IPS-NIHi7 (cell line): ENCODE measurements at regions not wholly inside any gene's neighbourhood (a gene's known extent, or its start where the extent isn't known, plus 50 kb on each side); places are given as distances from the start of the nearest gene placed in this dataset.
"Not testable (repeated sequence)": the region's sequence is repeated elsewhere in the genome, so short reads cannot be mapped to it uniquely, and the experiment has no call there.

ENCODE experiments used
- DNase-seq: peaks from one replicate; pipeline ENCODE4 v3.0.0; 2012; ENCODE audit warnings: mixed read lengths; ENCODE audit errors: extremely low spot score

DNA sequence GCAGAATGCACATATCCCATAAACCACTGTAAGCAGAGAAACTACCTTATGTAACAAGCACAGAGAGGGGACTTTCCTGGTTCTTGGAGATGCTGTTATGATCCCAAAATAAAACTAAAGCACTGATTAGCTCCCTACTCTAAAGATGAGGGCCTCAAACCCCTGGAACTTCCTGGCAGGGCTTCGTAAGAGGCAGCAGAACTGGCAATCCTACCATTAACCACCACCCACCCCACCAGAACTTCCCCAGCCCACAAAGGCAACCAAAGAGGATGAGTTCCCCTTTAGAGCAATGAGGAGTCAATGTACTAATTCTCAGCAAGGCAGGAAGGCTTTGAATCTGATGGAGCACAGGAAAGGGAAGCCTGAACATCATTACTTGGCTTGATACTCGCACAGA, 436.5 kb upstream of the FRG1 start:
- no peak for DNase-seq

DNA sequence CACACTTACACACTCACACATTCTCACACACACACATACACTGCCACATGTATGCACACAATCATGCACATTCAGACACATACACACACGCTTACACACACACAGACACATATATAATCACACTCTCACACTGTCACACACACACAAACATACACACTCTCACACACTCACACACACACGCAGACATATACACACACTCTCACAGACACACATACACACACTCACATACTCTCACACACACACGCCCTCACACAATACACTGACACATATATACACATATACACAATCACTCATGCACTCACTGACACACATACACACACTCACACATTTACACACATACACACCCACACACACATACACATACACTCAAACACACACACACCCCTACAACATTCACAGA, 435.3 kb upstream of the FRG1 start:
- DNase-seq: no peak

DNA sequence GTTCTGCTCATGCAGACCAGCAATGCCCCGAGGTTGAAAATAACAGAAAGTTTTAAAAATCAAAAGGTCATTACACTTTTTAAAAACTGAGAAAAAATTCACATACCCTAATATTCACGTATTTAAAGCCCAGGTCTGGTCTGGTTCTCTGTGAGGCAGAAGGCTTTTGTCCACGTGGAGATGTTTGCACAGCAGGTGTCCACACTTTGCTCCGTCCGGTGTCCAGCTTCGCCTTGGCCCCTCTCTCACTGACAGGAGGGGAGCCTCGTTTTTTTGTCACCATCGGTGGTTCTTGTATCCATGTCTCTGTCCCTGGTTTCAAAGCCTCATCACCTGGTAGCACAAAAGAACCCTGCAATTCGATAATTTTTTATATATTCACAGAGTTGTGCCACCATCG, 434.6 kb upstream of the FRG1 start:
- no peak for DNase-seq

DNA sequence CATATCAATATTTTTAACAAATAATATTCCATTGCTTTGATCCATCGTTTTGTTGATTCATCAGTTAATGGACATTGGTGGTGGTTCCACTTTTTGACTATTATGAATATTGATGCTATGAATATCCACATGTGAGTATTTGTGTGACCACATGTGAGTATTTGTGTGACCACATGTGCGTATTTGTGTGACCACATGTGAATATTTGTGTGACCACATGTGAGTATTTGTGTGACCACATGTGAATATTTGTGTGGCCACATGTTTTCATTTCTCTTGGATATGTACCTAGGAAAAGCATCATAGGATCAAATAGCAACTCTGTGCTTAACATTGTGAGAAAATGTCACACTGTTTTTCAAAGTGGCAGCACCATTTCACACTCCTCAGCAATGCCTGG, 433.6 kb upstream of the FRG1 start:
- no peak for DNase-seq

DNA sequence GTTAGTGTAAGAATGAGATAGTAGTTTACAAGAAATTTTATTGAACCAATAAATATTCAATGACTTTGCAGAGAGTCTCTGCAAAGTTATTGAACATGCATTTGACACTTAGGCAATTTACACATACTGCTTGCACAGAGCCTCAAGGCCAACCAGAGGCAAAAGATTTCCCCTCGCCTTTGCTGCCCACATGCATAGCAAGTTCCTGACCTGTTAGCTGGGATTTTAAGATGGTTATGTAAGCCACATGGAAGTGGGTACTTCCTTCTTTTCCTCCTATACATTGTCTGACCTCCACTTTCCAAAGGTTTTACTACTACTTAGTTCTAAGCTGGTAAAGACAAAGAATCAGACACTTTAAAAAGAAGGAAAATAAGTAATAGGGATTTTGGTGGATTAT, 430.1 kb upstream of the FRG1 start:
- no peak for DNase-seq

DNA sequence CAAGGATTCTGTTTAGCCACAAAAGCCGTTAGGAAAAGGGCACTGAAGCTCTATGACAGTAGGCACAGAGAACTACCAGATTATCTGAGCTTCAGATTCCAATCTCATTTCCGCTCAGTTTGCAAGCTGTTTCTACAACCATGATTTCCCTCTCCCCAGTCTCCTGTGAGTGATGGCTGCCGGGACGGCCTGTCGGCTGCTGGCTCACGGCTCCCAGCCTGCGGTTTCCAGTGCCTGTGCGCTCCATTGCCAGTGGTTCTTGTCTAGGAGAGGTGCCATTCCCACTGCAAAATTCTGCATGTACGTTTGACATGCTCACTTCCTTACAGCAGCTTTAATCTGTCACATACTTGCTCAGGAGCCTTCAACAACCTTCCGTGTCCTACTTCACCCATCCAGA, 429.1 kb upstream of the FRG1 start:
- no peak for DNase-seq

GRCh38 chr4:189513421-189513820, 427.3 kb upstream of the FRG1 start:
- DNase-seq: no peak

GRCh38 chr4:189514209-189514608, 426.5 kb upstream of the FRG1 start:
- no peak for DNase-seq

- DNase-seq: no peak
Measured at GRCh38 chr4:189516902-189517301, 423.8 kb upstream of the FRG1 start.

DNA sequence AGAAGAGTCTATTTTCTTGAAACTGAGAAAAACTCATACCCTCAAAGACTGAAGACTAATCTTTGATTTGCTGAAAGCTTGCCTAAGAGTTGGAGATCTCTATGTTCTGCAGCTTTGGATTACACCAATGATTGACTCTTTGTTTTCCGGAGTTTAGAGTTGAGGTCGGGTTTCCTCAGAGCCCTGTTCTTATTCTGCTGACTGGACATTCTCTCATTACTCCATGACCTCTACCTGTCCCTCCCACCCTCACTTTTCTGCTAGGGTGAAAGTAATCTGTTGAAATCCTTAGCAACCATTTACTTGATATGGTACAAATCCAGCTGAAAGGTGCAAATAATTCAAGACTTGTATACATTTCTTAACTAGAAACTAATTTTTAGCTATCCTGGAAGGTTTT, 421.5 kb upstream of the FRG1 start:
- no peak for DNase-seq

DNA sequence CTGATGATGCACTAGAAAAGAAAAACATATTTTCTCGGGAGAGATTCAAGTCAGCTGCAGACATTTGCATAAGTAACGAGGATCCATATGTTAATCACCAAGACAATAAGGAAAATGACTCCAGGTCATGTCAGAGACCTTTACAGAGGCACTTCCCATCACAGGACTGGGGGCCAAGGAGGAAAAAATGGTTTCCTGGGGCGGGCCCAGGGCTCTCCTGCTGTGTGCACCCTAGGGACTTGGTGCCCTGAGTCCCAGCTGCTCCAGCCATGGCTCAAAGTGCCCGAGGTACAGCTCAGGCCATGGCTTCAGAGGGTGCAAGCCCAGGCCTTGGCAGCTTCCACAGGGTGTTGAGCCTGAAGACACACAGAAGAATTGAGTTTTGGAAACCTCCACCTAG, 415.4 kb upstream of the FRG1 start:
- DNase-seq: no peak

DNA sequence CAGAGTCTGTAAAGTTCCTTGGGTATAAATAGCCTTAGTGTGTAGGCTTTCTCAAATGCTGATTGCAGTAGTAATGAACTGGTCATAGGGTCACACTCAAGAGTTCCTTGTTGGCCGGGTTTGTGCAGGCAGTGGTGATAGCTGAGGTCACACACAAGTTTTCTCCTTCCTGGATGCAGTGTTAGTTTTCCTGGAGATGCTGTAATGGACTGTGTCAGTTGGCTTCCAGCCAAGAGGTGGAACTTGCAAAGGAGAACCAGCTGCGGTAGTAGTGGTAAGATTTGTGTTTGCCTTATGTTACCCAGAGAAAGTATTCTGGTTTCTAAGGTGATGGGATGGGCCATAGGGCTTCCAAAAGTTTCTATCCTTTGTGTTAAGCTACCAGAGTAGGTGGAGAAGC, 409.8 kb upstream of the FRG1 start:
- no peak for DNase-seq

- no peak for DNase-seq
Measured at GRCh38 chr4:189533603-189534002, 407.1 kb upstream of the FRG1 start.

DNA sequence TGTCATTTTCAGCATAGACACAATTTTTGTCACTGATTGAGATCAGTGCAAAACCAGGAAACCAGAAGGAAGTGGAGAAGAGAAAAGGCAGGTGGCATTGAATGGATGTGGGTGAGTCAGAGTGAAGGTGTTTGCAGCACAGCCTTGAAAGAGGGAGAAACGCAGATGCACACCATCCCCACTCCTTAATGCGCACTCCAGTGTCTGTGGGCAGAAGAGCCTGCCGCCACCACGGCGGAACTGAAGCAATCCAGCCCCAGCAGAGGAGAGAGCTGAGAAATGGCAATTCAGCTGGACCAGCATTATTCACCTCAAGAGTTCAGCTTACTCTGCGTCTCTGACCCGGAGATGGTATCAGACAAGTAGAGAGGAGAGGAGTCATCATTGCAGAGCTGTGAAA, 393.1 kb upstream of the FRG1 start:
- DNase-seq: no peak

GRCh38 chr4:189548484-189549125, 392.1 kb upstream of the FRG1 start:
- DNase-seq: no peak

- DNase-seq: not testable (repeated sequence)
Measured at GRCh38 chr4:189551931-189552670, 388.6 kb upstream of the FRG1 start.

- DNase-seq: not testable (repeated sequence)
Measured at GRCh38 chr4:189560605-189561004, 380.1 kb upstream of the FRG1 start.

DNA sequence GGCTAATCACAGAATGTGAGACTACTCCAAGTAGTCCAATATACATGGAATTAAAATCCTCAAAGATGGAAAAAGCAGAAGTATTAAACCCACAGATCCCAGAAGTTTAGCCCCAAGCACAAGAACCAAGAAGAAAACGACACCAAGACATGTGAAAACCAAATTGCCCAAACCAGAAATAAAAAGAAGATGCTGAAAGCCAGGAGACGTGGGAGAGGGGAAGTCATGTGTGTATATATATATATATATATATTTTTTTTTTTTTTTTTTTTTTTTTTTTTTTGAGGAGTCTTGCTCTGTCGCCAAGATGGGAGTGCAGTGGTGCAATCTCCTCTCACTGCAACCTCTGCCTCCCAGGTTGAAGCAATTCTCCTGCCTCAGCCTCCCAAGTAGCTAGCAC, 376.9 kb upstream of the FRG1 start:
- DNase-seq: not testable (repeated sequence)

DNA sequence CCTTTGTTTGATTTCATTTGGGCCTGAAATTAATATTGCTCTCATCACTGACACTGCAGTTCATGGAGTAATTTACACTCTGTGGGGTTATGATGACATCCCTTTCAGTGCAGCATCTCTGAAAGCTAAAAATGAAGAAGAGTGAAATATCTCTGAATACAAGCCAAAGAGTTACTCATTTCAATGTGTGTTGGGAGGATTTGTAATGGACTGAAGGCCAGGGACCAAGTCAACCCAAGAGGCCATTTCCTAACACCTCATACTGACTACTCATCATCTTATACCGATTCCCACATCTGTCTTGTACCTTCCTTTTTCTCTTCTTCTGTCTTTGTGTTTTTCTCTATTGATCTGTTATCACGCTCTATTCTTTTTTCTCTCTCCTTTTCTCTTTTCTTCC, 374.4 kb upstream of the FRG1 start:
- not testable (repeated sequence) for DNase-seq

GRCh38 chr4:189566900-189567299, 373.8 kb upstream of the FRG1 start:
- not testable (repeated sequence) for DNase-seq

- DNase-seq: not testable (repeated sequence)
Measured at GRCh38 chr4:189579645-189580044, 361.0 kb upstream of the FRG1 start.

DNA sequence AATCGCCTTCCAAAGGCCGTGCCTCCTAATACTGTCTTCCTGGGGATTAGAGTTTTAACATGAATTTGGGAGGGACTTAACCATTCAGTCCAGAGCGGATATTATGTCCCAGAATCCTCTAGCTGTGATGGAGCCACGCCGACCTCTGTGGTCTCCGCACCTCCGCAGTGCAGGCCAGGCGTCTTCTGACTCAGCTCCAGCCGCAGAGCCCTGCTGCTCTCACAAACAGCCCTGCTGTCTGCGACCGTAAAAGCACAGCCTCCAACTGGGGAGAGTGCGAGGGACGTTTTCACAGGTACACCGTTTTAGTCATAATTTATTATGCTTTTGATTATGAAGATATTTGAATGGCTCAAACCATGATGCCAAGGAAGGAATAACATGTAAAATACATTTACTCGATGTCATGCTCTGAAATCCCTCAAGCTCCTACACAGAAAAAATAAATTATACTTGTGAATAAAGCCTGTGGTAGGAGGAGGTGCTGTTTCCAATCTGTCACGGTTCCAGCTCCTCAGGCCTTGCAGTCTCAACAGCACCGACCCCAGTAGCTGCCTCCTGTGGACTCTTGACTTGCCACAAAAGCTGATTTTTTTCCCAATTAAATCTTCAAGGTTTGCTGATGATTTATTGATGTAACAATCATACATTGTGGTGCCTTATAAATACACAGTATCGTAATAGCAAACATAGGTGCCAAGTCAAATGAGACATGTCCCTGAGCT, 353.6 kb upstream of the FRG1 start:
- not testable (repeated sequence) for DNase-seq

DNA sequence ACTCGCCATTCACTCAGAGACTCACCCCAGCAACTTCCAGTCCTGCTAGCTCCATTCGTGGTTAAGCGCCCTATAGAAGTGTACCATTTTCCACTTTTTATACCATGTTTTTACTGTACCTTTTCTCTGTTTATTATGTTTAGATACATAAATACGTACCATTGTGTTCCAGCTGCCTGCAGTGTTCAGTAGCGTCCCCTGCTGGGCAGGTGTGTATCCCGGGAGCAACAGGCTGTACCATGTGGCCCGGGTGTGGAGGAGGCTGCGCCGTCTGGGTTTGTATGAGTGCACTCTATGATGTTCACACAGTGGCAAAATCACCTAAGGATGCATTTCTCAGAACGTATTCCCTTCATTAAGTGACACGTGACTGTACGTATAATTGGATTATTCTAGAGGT, 351.5 kb upstream of the FRG1 start:
- not testable (repeated sequence) for DNase-seq
